Inferior parietal cortex (tissue), 1 donor: ENCODE measurements at regions not wholly inside any gene's neighbourhood (a gene's known extent, or its start where the extent isn't known, plus 50 kb on each side); places are given as distances from the start of the nearest gene placed in this dataset.
"Not testable (repeated sequence)": the region's sequence is repeated elsewhere in the genome, so short reads cannot be mapped to it uniquely, and the experiment has no call there.

Experiments
- DNase-seq: peaks from one replicate; pipeline ENCODE4 v3.0.0-alpha.2; 2016; ENCODE audit errors: extremely low spot score

DNA sequence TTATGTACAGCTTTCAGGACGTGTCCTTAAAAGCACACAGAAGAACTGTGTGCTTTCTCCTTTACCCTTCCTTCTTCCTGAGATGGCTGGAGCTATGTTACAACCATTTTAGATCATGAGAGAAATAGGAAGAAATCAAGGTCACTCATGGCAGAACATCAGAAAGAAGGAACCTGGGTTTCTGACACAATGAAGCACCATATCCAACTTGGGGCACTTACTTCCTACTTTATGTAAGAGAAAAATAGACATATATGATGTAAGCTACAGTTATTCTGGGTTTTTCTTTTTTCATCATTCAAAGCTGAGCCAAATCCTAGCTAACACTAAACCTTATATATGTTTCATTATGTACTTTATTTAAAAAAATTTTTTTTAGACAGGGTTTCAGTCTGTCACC lies 79.5 kb downstream of the FAM161A start:
- no peak for DNase-seq

DNA sequence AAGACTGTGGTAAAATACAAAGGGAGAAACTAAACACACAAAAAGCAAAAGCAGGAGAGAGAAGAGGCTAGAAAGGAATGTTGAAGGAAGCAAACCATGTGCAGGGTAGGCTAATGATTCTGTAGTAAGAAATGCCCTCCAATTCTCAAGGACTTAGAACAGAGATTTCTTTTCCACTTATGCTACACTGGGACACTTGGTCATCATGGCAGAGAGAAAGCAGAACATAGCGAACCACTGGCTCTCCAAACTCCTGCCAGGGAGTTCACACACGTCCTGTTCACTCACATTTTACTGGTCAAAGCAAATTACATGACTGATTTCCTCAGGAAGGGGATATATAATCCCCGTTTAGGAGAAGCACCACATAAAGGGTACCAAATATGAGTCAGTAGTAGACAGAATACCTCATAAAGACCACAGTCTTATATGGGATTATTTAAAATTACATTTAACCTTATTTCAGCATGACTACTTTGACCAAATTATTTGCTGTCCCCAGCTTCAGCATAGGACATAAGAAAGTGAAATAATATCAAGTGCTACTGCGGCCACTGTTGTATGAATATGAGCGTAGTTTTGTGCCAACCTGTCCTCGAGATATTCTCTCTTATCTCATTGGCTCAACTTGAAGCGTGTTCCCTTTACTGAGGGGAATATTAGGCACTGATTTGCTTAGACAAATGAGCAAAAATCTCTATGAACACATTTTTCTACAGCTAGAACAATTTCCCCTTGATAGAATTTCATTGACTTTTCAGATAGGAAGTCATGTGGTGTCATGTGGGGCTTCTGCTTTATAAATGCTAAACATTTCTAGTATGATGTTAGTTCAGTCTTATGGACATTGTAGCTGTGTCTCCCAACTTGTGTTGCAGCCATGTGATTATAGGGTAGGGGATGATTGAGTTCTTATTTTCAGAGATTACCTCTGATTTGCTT lies 81.7 kb downstream of the FAM161A start:
- DNase-seq, result no peak

DNA sequence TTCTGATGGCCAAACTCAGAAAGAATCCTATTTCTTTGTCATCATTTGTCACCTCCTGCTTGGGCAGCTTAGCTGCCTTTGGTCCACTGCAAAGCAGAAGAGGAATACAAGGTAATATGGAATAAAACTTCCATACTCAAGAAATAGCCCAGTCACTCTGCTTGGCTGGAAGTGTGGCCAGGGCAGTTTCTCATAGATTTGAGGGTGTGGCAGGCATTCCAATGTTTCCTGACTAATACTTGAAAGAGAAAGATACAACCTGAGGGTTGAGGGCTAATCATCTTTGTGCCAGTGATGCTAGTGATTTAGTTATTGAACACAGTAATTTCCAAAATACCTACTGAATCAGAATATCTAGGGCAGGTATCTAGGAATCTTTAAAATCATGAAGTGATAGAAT lies 83.1 kb downstream of the FAM161A start:
- DNase-seq, result no peak

DNA sequence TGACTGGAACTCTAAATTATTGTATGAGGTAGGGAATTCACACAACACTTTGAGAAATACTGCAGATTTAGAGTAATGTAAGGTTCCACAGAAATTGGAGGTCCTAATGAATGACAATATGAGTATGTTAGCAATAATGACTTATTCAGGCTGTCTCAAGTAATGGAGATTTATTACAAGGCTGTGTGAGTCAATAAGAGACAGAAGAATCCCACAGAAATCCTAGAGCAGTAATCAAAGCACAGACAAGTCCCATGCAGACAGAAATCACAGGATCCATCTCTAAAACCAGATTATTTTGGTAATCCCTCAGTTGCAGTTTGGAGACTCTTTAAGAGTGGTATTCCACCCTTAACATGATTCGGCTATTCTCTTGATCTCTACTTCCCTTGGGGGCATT lies 83.6 kb downstream of the FAM161A start:
- no peak for DNase-seq

DNA sequence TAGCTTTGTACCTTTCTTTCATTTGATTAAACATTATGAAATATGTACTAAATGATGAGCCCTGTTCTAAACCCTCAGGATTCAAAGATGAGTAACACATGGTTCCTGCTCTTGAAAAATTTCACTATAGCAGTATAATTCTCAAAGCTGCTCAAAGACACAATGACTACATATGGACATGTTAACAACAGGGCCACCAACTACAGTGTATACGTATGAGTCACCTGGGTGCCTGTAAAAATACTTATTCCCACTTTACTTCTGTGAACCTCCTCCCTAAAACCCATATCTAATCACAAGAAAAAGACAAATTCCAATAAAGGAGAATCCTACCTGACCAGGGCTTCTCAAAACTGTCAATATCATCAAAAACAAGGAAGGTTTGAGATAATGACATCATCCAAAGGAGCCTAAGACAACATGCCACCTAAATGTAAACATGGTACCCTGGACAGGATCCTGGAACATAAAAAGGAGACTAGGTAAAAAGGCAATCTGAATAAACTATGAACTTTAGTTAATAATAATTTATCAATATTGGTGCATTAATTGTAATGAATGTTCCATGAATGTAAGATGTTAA lies 84.7 kb downstream of the FAM161A start:
- no peak for DNase-seq

DNA sequence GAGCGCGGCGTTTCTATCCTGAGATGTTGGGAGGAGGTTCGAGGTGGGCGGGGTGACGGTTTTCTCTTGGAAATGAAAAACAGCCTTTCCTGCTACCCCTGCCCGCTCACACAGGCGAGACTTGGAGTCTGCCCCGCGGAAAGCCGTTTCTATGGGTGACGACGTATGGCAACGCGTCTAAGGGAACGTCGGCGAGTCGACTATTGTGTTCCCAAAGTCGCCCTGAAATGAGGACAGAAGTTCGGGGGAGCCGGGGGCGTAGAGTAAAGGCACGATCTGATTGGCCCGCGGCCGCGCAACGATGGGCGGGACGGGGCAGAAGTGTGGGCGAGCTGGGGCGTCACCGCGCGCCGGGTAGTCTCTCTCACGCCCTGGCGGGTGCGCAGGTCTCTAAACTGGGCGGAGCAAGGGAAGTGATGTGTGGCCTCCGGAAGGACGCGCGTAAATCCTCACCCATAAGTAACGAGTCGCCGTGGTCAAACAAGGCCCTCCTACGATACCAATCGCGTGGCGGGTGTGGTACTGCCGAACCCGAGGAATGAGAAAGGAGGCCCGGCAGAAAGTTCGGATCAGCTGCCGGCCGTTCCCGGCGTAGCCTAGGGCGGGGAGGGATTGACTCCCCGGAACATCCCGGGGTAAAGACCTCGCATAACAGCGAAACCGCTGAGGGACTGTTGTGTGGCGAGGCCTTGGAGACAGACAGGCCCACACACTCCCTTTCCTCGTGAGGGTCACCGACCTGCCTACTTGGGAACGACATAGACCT lies 89.6 kb downstream of the FAM161A start:
- DNase-seq, result peak; percentile 99

DNA sequence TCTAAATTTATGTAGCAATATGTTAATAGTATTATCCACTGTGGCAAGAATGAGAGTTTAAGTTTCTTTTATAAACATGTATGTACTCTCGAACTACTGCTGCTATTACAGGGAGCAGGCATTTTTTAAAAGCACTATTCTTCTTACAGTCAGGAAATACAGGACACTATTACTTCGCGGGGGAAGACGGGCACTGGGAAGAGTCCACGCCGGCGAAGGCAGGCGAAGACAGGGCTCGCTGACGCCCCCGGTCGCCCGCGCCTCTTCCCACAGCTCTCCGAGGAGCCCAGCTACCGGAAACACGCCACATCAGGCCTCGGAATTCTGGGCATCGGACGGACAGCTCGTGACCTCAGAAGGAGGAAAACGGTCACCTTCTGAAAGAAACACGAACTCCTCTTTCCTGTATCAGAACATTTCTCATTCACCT lies 90.2 kb downstream of the FAM161A start:
- peak; percentile 86 for DNase-seq

DNA sequence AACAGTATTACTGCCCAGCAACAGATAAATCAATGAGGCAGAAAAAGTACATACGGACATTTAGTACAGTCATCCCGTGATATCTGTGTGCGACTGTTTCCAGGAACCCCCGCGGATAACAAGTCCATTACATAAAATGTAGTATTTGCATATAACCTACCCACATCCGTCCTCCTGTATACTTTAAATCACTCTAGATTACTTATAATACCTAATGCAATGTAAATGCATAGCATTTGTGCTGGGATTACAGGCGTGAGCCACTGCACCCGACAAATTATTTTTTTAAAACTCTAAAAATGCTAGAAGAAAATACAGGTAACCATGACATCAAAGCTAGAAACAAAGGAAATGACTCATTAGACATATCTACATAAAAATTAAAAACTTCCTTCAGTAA lies 91.6 kb downstream of the FAM161A start:
- no peak for DNase-seq

DNA sequence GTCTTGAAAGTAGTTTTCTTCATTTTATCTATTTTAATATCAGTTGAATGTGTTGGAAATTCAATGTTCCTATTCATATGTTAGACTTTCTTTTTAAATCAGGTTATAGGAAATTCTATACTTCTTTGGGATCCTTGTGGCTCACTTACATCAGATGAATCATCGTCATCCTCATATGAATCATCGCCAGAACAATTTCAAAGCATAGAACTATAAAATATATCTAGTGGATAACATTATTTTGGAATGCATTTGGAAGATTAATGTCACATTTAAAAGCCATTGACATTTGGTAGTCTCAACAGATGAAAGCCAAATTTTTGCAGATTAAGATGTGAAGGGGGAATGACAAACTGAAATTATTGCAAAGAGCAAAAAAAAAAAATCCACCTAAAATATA lies 94.1 kb downstream of the FAM161A start:
- DNase-seq, result peak; percentile 36

DNA sequence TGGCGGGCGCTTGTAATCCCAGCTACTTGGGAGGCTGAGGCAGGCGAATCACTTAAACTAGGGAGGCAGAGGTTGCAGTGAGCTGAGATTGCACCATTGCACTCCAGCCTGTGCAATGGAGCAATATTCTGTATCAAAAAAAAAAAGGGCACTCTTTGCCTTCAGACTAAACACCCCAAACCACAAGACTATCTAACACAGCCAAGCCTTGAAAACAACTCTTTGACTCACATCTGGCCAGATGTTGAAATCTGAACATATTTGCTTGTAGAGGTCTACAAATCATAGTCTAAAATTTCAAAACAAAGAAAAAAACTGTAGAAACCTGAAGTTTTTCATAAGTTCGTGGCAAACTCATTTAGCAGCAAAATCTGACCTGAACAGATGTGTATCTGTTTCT lies 94.9 kb downstream of the FAM161A start:
- no peak for DNase-seq

DNA sequence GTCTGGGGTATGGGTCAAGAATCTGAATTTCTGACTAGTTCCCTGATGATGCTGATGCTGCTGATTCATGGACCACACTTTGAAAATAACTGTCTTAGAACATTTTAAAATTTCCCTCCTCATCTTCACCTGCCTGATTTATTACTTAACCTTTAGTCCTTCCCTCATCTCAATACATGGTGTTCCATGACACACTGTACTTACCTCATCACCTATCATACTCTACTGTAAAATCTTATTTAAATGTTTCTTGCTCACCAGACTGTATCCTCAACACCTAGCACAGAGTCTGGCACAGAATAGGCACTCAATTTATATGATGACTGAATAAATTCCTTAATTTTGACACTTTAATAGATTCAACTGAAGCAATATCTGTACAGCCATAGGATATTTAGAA lies 95.7 kb downstream of the FAM161A start:
- DNase-seq, result no peak

DNA sequence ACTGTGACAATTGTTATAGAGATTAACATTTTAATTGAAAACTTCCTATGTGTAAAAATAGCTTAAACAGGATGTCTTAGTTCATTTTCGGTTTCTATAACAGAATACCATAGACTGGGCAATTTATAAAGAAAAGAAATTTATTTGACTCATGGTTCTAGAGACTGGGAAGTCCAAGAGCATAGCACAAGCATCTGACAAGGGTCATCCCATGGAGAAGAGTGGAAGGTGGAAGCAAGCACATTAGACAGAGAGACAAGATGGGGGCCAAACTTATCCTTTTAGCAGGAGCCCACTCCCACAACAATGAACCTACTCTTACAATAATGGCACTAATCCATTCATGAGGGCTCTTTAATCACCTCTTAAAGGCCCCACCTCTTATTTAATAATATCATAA lies 100.3 kb downstream of the FAM161A start:
- DNase-seq, result no peak

DNA sequence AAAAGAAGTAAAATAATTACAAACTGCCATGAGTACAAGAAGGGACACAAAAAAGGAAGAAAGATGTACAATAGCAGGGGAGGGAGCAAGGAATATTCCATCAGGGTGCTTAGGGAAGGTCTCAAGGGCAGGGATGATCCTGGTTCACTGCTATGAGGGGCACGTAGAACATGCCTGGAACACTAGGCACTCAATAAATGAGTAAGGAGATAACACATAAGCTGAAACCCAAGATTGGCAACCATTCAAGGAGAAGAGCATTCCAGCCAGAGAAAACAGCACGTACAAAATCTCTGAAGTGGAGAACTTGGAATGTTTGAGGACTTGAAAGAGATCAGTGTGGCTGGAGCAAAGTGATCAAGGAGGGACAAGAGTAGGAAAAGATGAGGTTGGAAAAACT lies 103.2 kb downstream of the FAM161A start:
- DNase-seq, result no peak

DNA sequence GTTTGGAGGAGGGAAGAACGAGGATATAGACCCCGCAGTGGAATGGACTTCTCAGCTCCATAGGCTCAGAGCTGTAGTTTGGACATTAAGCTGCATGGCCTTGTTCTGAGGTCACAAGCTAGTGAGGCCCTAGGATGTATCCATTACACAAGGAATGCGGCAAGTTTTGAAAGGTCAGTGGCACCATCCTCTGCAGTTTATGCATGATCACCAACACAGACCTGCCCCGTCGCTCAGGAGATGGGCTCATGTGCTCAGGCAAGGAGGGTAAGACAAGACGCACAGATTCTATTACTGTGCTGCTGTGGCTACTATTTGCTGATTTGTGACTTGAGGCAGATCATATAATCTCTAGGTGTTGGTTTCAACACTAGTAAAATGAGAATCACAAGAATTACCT lies 110.9 kb downstream of the FAM161A start:
- no peak for DNase-seq

DNA sequence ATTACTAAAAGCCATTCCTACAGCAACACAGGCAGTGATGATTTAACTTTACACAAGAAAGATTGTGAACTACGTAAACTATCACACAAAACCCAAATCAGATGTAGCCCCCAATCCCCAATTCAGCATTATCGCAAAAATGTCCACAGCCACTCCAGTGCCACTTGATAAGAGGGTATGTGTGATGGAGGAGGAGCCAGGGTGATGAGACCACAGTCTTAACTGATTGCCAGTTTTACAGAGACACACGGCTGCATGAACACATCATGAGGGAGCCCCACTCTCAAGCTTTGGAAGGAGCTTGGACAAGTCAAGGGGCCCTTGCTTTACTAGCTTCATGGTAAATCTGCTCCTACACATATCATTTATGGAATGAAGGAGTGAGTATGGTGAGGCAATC lies 116.0 kb downstream of the FAM161A start:
- DNase-seq, result no peak

DNA sequence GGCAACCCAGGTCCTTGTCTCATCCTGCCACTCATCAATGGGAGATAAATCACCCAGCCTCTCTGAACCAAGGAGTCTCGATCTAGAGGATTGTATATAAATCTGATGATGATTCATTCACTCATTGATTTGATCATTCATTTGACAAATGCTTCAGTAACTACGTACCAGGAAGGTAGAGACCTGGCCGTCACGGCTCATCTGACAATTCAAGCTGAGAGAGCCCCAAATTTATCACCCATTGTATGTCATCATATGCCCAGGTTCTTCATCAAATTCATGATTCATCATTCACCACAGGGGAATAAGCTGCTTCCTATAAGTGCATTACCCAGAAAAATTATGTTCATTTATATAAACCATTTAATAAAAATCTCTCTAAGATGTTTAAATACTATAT lies 116.9 kb downstream of the FAM161A start:
- DNase-seq, result no peak

DNA sequence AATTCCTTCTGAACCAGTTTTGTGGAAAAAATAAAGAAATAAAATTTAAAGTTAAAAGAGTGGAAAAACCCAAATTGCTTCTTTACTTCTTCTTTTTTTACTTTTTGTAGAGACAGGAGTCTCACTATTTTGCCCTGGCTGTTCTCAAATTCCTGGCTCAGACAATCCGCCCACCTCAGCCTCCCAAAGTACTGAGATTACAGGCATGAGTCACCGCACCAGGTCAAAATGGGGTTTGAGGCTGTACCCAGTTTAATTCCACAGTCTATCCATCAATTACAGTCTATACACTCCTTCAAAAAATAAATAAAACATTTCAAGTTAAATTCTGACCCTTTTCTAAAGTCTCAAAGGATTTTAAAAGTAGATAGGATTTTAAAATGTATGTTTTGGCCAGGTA lies 120.3 kb downstream of the FAM161A start:
- no peak for DNase-seq

DNA sequence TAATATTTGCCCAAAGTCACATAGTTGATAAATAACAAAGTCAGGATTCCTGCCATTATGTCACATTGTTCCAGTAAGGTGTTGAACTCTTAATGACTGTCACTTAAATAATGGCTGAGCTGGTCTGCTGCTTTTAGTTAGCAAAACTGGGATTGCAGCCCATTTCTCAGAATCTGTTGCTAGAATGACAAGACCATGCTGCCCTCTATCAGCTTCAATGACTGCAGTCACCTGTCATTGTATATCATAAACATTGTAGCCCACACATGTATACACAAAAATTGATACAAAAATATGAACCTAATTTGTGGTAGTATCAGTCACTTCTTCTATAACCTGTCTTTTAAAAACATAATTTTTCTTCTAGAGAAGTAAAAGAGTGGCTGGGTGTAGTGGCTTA lies 121.1 kb downstream of the FAM161A start:
- no peak for DNase-seq

DNA sequence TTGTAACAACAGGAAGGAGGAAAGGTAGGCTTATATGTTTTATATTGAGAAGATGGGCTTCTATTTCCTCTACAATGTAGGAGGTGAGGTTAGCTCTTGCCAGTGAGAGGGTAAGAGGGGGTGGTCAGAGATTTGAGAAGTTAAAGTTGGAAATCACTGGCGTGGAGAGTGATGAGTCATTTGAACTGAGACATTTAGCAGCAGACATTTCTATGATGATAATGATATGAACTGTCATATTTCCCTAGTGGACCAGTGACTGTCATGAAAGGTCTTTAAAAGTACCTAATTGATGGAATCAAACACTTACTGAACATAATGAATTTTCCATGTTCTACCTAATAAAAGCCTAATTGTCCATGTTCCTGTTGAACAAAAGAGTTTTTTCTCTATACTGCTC lies 126.1 kb downstream of the FAM161A start:
- no peak for DNase-seq

DNA sequence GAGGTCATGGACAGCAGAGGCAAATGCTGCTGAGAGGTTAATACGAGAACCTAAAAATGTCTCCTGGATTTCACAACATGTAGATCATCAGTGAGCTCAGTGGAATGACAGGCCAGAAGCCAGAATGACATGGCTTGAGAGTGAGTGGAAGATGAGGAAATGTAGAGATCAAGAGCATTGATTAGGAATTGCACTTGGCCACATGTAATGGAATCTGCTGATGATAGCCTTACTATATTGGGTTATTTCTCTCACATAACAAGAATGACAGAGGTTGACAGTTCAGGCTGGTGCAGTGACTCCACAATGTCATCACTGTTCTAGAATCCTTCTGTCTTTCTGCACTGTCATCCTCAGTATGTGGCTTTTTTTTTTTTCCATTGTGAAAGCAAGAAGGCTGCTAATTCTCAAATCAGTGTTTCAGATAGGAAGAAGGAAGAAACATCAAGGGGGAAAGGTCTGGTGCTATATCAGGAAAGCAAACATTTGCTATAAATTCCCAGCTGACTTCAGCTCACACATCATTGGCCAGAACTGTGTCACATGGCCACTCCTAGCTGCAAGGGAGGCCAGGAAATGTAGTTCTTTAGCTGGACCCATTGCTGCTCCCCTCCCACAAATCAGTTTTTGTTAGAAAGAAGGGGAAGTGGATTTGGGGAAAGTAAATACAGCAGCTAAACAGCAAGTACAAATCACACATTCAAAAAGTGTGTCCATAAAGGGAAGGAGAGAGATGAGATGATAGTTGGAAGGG lies 127.2 kb downstream of the FAM161A start:
- DNase-seq, result no peak

DNA sequence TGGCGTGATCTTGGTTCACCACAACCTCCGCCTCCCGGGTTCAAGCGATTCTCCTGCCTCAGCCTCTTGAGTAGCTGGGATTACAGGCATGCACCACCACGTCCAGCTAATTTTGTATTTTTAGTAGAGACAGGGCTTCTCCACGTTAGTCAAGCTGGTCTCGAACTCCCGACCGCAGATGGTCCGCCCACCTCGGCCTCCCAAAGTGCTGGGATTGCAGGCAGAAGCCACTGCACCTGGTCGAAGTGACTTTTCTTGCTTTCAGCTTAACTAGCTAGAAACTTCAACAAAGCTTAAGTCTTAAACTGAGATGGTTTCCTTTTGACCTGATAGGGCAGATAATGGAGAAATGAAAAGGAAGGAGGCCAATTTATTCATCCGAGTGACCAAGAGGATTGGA lies 130.5 kb downstream of the FAM161A start:
- not testable (repeated sequence) for DNase-seq

DNA sequence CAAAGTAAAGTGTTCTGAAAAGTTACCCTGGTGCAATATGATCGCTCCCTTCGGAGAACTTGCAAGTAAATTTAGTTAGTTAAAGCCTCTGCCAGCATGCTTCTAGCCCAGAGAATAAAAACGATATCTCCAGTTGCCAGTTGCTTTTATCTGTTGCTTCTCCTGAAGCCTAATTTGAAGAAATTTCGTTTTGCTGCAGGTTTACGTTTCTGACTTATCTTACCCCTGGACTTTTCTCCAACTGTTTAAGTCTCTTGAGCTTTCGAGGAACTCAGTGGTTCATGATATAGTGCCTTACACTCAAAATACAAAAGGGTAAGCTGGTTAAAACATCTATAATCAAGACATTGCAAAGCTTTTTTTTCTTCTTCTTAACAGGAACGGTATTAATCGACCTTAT lies 131.1 kb downstream of the FAM161A start:
- DNase-seq, result no peak
